ENCODE measurements at regions not wholly inside any gene's neighbourhood (a gene's known extent, or its start where the extent isn't known, plus 50 kb on each side); places are given as distances from the start of the nearest gene placed in this dataset.

GRCh38 chr6:91185072-91185471, 598.2 kb upstream of the MAP3K7 start:
- ChIA-PET POLR2A (no interaction called here), CTCF (no interaction called here)
- no peaks in the 10 kb centered on the region for H3K27me3 ChIP-seq (ENCODE audit: control insufficient read depth, insufficient read depth, low read length)
- no peaks in the 10 kb centered on the region for H3K9me3 ChIP-seq (ENCODE audit: control insufficient read depth, insufficient read depth, low read length)
- no peak for DNase-seq (ENCODE audit: low read depth, low spot score)
- no peak overlapping the region for H3K27ac ChIP-seq (ENCODE audit: low read depth, low read length)
- TF ChIP-seq CTCF (IDR thresholded peaks at IDR 0.05; ENCODE audit: low read depth, low read length) = no peak
- H3K4me3 ChIP-seq (ENCODE audit: low read depth, low read length) = no peak overlapping the region

- Histone ChIP-seq H3K27ac (ENCODE audit: low read depth, low read length) (no peak overlapping the region), H3K27me3 (ENCODE audit: control insufficient read depth, insufficient read depth, low read length) (no peaks in the 10 kb centered on the region), H3K4me3 (ENCODE audit: low read depth, low read length) (no peak overlapping the region), H3K9me3 (ENCODE audit: control insufficient read depth, insufficient read depth, low read length) (no peaks in the 10 kb centered on the region)
- ChIA-PET CTCF (no interaction called here), POLR2A (no interaction called here)
- no peak for TF ChIP-seq CTCF (IDR thresholded peaks at IDR 0.05; ENCODE audit: low read depth, low read length)
- no peak for DNase-seq (ENCODE audit: low read depth, low spot score)
These were observed 594.5 kb upstream of the MAP3K7 start for GRCh38 chr6:91181416-91181815.

- ChIA-PET POLR2A (no interaction called here), CTCF (no interaction called here)
- Histone ChIP-seq H3K9me3 (ENCODE audit: control insufficient read depth, insufficient read depth, low read length) (no peaks in the 10 kb centered on the region), H3K27me3 (ENCODE audit: control insufficient read depth, insufficient read depth, low read length) (no peaks in the 10 kb centered on the region), H3K27ac (ENCODE audit: low read depth, low read length) (no peak overlapping the region), H3K4me3 (ENCODE audit: low read depth, low read length) (no peak overlapping the region)
- no peak for TF ChIP-seq CTCF (IDR thresholded peaks at IDR 0.05; ENCODE audit: low read depth, low read length)
- DNase-seq (ENCODE audit: low read depth, low spot score) = no peak
These were observed 586.8 kb upstream of the MAP3K7 start for GRCh38 chr6:91173651-91174050.

GRCh38 chr6:91173186-91173585, 586.3 kb upstream of the MAP3K7 start:
- POLR2A ChIA-PET = no interaction called here
- Histone ChIP-seq H3K9me3 (ENCODE audit: control insufficient read depth, insufficient read depth, low read length) (no peaks in the 10 kb centered on the region), H3K4me3 (ENCODE audit: low read depth, low read length) (no peak overlapping the region), H3K27ac (ENCODE audit: low read depth, low read length) (no peak overlapping the region), H3K27me3 (ENCODE audit: control insufficient read depth, insufficient read depth, low read length) (no peaks in the 10 kb centered on the region)
- CTCF ChIA-PET = no interaction called here
- TF ChIP-seq CTCF (IDR thresholded peaks at IDR 0.05; ENCODE audit: low read depth, low read length) = no peak
- DNase-seq (ENCODE audit: low read depth, low spot score) = no peak

GRCh38 chr6:91171754-91172462, 585.0 kb upstream of the MAP3K7 start:
- no peak for DNase-seq (ENCODE audit: low read depth, low spot score)
- ChIA-PET POLR2A (no interaction called here), CTCF (no interaction called here)
- H3K27me3 ChIP-seq (ENCODE audit: control insufficient read depth, insufficient read depth, low read length) = no peaks in the 10 kb centered on the region
- no peak overlapping the region for H3K27ac ChIP-seq (ENCODE audit: low read depth, low read length)
- no peak for TF ChIP-seq CTCF (IDR thresholded peaks at IDR 0.05; ENCODE audit: low read depth, low read length)
- H3K4me3 ChIP-seq (ENCODE audit: low read depth, low read length) = no peak overlapping the region
- H3K9me3 ChIP-seq (ENCODE audit: control insufficient read depth, insufficient read depth, low read length) = no peaks in the 10 kb centered on the region

Measured in AG04450 (cell line).